Renal cortex interstitium (tissue), 11 donors: ENCODE measurements at regions not wholly inside any gene's neighbourhood (a gene's known extent, or its start where the extent isn't known, plus 50 kb on each side); places are given as distances from the start of the nearest gene placed in this dataset.
"Not testable (repeated sequence)": the region's sequence is repeated elsewhere in the genome, so short reads cannot be mapped to it uniquely, and the experiment has no call there.

Experiments used
- DNase-seq, 11 donors: peaks; one replicate each; pipeline ENCODE4 v3.0.0-alpha.2; 2013; ENCODE audit warnings: low read depth in 9 of 11, low spot score in 4 of 11; ENCODE audit errors: extremely low read depth in 1 of 11

DNA sequence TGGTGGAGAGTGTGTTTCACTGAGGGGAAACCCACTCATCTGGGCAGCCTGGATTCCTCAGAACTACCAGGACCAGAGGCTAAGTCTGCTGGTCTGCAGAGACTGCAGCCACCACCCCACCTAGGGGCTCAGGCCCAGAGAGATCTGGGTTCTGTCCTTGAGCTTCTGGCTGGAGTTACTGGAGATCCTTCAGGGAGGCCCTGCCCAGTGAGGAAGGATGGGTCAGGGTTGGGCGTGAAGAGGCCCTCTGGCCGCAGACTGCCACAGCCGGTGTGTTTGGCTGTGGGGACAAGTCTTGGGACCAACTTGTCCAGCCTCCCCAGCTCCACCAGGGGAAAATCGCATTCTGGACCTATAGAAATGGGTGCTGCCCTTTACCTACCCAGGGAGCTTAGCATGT lies 235.3 kb upstream of the CBLB start:
- no peak for DNase-seq

DNA sequence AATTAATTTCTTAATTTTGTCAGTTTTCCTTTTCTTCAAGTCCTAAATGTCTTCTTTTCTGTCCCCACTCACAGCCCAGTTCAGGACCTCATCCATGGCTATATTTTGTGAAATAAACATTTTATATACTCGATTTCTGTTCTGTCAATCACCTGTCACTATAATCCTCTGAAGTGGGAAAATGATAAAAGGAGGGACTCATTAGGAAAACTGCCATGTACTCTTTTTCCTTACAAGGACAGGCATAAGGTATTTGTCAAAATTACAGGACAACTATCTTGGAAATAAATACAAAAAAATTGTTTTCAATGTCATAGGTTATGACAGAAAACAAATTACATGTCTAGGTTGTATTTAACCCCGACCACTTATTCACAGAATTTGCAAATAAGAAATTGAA lies 240.1 kb upstream of the CBLB start:
- DNase-seq: no peak

DNA sequence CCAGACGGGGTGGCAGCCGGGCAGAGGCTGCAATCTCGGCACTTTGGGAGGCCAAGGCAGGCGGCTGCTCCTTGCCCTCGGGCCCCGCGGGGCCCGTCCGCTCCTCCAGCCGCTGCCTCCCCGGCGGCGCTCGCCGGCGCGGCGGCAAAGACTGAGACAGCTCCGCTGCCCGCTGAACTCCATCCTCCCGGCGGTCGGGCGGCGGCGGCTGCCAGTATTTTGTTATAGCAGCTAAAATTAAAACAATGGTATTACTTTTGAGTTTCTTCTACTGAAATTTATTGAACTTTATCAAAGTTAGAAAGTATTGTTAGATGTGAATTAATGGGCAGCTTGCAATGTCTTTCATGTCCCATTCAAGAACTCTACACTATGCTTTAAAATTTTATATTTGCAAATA lies 243.7 kb upstream of the CBLB start:
- not testable (repeated sequence) for DNase-seq

DNA sequence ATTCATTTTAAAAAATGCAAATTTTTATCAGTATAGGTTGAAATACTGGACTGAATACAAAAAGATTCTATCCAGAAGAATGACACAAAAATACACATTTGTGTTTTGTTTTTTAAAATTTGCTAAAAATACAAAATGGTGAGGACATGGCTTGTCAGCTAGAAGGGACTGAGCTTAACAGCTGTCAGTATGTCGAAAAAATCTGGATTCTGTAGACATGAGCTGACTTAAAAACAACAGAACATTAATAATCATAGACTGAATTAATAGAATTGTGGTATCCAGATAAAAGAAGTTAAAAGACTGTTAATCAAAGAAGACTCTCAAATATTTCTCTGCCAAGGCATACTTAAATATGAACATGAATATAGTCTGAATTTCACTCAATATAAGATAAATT lies 244.9 kb upstream of the CBLB start:
- DNase-seq: no peak

DNA sequence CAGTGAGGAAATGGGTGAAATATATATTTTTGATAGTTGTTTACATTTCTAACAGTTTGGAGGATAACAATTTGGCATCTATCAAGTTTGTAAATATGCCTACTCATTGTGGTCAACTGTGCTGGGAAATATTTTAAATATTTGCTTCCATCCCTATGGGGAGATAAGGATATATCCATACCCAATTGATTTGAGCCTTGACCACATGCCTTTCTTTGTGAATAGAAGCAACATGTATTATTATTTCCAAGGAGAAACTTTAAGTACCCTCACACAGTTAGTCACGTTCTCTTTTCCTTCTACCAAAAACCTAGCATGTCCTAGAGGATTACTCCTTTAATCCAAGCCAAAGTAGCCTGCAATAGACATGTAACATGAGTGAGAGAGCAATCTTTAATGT lies 245.4 kb upstream of the CBLB start:
- DNase-seq: no peak

DNA sequence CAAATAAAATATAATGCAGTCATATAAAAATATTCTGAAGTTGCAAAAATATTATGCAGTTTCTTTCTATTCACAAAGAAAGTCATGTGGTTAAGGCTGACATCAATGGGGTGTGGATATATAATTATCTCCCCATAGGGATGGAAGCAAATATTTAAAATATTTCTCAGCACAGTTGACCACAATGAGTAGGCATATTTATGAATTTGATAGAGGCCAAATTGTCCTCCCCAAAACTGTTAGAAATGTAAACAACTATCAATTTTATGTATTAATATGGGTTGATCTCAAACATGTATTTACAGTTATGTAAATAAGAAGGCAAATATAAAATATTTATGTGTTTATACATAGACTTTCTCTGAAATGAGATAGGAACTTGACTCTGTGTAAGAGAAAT lies 246.0 kb upstream of the CBLB start:
- no peak for DNase-seq

DNA sequence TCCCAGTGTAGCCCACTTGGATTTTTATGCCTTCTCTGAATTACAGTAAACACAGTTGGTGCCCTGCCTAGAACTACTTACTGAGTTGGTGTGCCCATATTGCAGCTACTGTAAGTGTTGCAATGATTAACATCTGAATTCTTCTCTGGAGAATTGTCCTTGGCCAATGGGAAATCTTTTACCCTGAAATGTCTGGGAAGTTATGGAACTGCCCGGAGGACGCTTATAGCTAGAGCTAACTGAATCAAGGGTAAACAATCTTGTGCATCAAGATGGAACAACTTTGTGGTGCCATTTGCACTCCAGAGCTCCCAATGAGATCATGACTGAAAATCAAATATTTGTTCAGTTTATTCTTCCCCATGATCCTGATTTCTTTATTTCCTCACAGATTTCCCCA lies 246.7 kb upstream of the CBLB start:
- no peak for DNase-seq

DNA sequence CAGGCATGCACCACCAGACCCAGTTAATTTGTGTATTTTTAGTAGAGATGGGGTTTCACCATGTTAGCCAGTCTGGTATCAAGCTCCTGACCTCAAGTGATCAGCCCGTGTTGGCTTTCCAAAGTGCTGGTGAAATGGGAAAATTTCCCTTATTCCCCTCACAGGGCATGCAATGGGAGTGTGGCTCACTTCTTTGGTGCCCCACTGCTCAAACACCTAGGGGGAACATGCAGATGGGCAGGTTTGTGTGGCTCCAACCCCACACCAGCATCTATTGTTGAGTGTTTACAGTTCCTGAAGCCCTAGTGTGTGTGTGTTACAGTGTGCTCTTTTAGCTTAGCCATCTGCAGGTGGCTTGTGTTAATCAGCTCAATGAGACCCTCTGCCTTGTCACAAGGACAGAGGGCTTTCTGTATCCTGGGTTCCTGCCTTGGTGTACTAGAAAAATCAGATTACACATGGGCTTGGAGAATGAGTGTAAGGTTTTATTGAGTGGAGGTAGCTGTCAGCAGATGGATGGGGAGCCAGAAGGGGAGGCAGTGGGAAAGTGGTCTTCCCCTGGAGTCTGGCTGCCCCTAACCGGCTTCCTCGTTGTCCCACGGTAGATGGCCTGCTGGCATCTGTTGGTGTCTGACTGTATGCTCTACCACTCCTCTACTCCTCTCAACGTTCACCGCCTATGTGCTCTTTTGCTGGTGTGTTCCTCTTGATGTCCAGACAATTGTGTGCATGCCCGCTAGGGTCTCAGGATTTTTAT lies 248.1 kb upstream of the CBLB start:
- DNase-seq: no peak

DNA sequence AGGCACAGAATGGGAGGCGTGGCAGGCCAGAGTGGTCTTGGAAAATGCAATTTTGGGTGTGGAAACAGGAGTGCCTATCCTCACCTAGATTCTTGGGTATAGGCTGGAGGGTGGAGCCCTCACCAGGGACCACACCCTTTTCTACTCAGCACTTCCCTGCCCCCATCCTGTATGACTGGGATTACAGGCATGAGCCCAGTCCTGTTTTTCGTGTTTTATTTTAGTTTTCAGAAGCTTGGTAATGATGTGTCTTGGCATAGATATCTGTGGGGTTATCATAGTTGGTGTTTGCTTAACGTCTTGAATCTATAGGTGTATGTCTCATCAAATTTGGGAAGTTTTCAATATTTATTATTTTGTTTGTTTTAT lies 248.7 kb upstream of the CBLB start:
- DNase-seq: no peak

DNA sequence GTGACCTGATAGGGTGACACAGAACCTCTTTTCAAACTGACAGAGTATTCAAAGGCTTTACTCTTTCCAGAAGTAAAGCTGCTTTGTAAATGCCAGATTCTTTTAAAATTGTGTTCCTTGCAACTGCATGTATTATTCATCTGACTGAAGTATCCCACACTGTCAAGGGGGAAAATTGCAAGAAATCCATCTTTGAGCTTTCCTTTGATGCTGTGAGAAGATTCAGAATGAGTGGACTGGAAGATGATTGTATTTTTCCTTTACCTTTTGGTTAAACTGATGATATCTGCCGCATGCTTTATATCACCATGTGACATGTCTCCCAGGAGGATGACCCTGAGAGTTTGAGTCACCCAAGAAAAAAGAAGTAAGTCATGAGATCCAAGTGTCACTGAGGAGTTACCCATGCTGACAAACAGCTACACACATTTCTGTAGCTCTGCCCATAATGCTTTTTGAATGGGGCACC lies 250.8 kb upstream of the CBLB start:
- no peak for DNase-seq

DNA sequence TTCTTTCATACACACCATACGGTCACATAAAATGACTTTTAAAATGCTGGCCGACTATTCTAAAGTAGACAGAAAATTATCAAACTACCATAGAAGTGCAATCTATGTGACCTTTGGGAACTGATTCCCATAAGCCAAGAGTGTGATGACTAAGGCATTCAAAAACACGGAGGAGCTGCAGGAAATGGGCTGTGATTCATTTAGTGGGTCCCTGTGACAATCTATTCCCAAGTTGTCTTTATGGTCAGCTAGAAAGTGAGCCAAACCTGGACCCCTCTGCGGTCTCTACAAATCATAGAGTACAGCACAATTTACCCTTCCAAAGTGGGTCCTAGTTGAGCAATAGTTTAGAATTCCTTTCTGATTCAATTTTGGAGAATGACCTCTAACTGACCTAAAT lies 251.5 kb upstream of the CBLB start:
- no peak for DNase-seq

DNA sequence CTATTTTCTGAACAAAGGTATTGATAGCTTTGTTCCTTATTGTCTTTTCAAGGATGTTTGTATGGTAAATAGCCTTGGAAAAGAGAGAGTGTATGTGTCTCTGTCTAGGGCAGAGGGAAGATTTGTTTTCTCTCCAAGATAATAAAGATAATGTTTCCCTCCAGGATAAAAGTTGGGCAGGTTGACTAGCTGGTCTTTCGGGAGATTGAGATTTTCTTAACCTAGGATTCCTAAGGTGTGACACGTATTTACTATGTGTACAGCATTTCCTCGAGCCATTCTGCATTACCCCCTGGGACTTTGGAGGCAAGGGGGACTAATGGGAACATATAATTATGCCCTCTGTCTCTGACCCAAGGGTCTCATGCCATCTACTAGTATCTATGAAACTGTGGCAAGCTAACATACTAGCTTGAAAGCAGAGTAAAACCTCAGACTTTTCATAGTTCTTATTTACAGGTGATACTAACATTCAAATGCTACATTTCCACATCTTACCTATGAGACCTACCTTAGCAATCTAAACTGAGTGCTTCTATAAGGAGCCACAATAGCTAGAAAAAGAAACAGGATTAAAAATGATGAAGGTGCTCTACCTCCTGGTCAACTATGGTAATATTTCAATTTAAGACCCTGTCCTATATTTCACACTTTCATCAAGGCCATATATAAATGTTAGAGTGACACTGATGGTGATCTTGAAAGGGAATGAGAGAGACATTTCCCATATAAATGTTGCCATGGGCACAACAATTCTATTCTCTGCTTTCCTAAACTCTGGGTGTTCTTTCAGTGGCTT lies 252.9 kb upstream of the CBLB start:
- DNase-seq: no peak

DNA sequence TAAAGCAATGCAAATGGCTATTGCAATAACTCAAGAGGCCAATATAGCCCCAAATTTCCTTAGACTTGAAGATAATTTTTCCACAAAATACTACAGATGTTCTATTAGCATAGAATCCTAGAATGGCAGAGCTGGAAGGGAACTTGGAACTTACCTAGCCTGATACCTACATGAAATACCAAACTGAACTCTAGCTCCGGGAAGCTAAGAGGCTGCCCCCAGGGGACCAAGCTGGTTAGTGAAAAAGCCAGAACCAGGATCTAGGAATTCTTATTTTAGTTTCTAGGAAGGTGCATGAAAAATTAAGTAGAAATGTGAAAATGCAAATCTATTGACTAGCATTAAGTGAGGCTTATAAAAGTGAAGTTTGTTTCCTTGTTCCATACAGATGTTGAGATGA lies 256.0 kb upstream of the CBLB start:
- DNase-seq: no peak

DNA sequence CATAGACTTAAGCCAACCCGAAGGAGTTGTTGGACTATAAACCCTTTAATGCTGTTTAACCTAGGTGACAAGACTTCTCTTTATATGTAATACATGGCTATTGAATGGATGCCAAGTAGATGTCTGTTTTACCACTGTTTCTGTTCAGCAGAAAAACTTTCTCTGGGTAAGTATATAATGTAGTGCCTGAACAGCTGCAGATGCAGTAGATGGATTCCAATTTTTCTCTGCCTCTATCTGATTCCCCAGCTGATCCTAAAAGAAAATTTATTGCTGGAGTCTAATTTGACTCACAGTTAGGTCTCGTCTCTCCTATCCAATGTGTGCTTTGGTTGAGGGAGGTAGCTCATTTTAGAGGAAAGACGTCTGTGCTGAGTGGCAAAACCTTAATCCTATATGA lies 256.5 kb upstream of the CBLB start:
- DNase-seq: no peak

DNA sequence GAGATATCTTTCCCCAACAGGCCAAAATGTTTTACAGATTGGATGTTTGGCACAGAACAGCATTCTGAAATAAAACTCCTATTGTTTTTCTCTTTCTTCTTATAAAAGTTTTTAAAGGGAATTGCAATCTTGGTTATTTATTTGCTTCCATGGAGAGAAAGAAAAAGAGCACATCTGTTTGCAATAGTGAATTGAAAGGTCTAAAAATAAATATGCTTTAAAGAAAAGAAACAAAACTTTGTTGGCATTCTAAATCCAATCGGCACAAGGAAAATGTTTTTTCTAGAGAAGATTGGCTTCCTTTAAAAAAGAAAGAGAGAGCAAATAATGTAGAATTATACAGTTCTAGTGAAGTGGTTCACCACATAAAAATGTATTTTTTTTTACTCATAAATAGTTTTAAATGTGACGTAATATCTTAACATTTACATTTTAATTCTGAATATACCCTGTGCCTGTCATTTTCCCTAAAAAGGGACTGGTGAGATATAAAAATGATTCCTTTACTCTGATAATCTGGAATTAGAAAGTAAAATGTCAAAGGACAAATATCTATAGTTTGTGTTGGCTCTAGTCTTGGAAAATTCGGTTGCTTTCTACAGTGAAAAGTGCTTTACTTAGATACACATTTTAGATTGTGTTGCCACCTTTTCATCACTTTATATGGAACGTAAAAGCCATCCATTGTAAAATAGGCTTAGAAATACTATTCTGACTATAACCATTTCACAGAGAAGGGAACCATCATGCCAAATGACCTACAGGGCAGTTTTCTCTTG lies 257.4 kb upstream of the CBLB start:
- no peak for DNase-seq

DNA sequence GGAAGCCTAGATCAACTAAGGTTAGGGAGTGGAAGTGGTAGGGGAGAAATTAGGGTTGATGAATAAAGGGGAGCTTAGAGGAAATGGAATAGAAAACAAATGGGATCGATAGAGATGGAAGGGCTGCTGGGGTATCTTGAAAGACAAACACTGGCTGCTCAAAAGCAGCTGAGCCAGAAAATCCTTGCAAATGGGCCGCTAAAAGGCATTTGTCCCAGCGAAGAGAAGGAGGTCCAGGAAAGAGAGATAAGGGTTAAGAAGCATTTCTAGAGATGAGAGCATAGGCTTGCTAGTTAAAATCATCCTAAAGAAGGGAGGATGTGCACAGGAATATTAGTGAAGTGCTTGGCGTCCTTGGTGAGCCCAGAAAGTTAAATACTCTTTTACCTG lies 258.0 kb upstream of the CBLB start:
- no peak for DNase-seq

DNA sequence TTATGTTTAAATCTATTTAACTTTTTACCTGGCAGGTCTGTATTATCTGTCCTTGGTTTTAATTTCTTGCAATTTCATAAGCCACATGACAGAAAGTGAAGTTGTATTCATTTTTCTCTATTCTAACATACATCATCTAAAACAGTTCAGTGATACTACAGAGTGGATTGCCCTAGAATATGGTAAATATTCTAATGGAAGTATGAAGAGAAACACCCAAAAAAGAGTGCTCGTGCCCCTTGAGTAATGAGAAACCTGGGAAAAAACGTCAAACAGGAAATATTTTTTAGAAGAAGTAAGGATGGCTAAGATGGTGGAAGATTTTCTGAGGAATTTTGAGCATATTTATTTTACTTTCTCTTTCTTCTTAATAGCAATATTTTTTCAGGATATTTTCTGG lies 261.1 kb upstream of the CBLB start:
- DNase-seq: no peak

DNA sequence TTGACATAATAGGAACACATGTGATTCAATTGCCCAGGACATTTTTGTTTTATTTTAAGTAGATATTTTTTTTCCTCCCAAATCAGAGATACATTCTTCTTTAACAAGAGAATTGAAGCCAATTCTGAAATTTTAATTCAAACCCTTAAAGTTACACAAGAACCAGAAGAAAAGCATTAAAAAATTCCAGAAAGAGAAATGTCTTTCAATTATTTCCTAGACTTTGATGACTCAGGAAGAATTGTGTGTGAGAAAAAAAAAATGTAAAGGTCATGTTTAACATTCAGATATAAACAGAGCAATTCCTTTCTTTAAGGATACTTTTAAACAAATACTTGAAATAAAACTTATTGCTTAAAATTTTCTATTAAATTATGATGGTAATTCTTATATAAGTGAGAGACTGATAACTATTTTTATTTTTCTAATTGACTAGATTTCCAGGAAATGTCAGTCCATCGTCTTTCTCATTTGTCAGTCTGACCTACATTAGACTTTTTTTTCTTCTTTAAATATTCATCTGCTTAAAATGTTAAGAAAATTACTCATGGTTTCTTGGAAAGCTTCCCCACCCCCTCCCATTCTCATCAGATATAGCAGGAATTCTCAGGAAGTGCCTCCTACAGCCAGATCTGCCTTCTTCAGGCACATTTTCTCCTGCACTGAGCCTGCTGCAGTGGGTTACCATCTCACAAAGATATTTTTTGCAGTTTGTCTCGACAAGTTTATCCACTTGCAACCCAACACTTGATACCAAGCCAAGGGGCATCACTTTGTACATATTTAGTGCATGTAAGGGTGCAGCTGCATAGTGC lies 261.8 kb upstream of the CBLB start:
- DNase-seq: no peak

DNA sequence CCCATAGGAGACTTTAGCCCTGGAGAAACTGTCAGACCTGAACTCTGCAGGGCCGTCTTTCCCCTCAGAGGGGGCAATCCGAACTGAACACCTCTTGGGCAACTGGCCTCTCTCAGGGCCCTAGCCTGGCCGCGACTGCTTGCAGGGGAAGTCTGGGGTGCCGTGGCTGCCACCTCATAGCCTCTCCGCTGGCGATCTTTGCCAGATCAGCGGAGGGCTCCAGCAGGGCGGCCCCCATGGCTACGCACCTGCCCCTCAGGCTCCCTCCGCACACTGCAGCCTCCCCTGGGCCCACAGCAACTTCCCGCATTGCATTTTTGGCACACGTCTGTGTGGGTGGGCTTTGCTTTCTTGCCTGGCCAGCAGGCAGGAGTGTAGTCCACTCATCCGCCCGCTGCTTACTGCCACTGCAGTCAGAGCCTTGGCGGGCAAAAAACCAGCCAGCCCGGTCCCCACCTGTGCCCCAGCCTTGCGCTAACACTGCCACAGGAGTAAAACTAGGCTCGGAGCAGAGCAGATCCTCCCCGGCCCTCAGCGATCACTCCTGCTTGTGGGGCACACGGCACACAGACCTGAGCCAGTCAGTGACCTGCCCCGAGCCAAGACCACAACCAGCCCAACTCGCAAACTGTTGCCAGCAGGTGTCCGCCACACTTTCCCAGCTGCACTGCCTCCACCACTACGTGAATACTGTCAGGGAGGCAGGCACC lies 266.8 kb upstream of the CBLB start:
- DNase-seq: no peak
